ENCODE measurements at regions not wholly inside any gene's neighbourhood (a gene's known extent, or its start where the extent isn't known, plus 50 kb on each side); places are given as distances from the start of the nearest gene placed in this dataset.
"Not testable (repeated sequence)": the region's sequence is repeated elsewhere in the genome, so short reads cannot be mapped to it uniquely, and the experiment has no call there.

- CTCF ChIA-PET, result interaction anchor here (1.2 to 3.4 kb wide), 3 partner anchors 11 to 56 kb away, joined by 3 to 21 read pairs (median 5); no protein-coding TSS in a partner anchor
- POLR2A ChIA-PET, result interaction anchor here (0.6 to 2.9 kb wide), 10 partner anchors 9 to 422 kb away, joined by 3 to 30 read pairs (median 8); partner anchors contain the start of gene SLC39A10
- H3K4me3 ChIP-seq (ENCODE audit: low read depth, low read length), result no peak overlapping the region
- DNase-seq (ENCODE audit: low read depth, low spot score), result no peak
- TF ChIP-seq CTCF (IDR thresholded peaks at IDR 0.05; ENCODE audit: insufficient read depth, low read length, missing control alignments), result no peak
Measured at GRCh38 chr2:195534971-195535370, 122.1 kb upstream of the SLC39A10 start.

- peak; percentile 13 for TF ChIP-seq CTCF (IDR thresholded peaks at IDR 0.05; ENCODE audit: insufficient read depth, low read length, missing control alignments)
- DNase-seq (ENCODE audit: low read depth, low spot score), result peak; percentile 89
- ChIA-PET CTCF (interaction anchor here (0.7 to 3.4 kb wide), 5 partner anchors 12 to 215 kb away, joined by 3 to 21 read pairs (median 5); no protein-coding TSS in a partner anchor), POLR2A (interaction anchor here (0.5 to 2.9 kb wide), 11 partner anchors 10 to 423 kb away, joined by 3 to 30 read pairs (median 6); partner anchors contain the start of gene SLC39A10)
- H3K4me3 ChIP-seq (ENCODE audit: low read depth, low read length), result peak overlapping the region; percentile 32
Measured at GRCh38 chr2:195533771-195534642, 123.0 kb upstream of the SLC39A10 start.

- TF ChIP-seq CTCF (IDR thresholded peaks at IDR 0.05; ENCODE audit: insufficient read depth, low read length, missing control alignments), result no peak
- peak overlapping the region; percentile 51 for H3K4me3 ChIP-seq (ENCODE audit: low read depth, low read length)
- POLR2A ChIA-PET, result interaction anchor here (0.5 to 2.9 kb wide), 6 partner anchors 12 to 202 kb away, joined by 3 to 30 read pairs (median 13); partner anchors contain the start of gene SLC39A10
- CTCF ChIA-PET, result interaction anchor here (1.8 to 3.4 kb wide), 3 partner anchors 14 to 214 kb away, joined by 3 to 21 read pairs (median 8); no protein-coding TSS in a partner anchor
- DNase-seq (ENCODE audit: low read depth, low spot score), result no peak
Measured at GRCh38 chr2:195532628-195533271, 124.3 kb upstream of the SLC39A10 start.

- no peak for DNase-seq (ENCODE audit: low read depth, low spot score)
- TF ChIP-seq CTCF (IDR thresholded peaks at IDR 0.05; ENCODE audit: insufficient read depth, low read length, missing control alignments), result no peak
- ChIA-PET CTCF (interaction anchor here (0.8 kb wide), 1 partner anchor 127 kb away, joined by 3 read pairs; no protein-coding TSS in a partner anchor), POLR2A (interaction anchor here (2.6 to 2.9 kb wide), 2 partner anchors 11 to 125 kb away, joined by 14 to 30 read pairs; partner anchors contain the start of gene SLC39A10)
- H3K4me3 ChIP-seq (ENCODE audit: low read depth, low read length), result no peak overlapping the region
Measured at GRCh38 chr2:195532255-195532627, 124.8 kb upstream of the SLC39A10 start.

- no peak overlapping the region for H3K4me3 ChIP-seq (ENCODE audit: low read depth, low read length)
- CTCF ChIA-PET, result interaction anchor here (0.8 kb wide), 1 partner anchor 128 kb away, joined by 3 read pairs; no protein-coding TSS in a partner anchor
- POLR2A ChIA-PET, result no interaction called here
- DNase-seq (ENCODE audit: low read depth, low spot score), result no peak
- TF ChIP-seq CTCF (IDR thresholded peaks at IDR 0.05; ENCODE audit: insufficient read depth, low read length, missing control alignments), result no peak
Measured at GRCh38 chr2:195531754-195532153, 125.3 kb upstream of the SLC39A10 start.

- DNase-seq (ENCODE audit: low read depth, low spot score); H3K4me3 ChIP-seq (ENCODE audit: low read depth, low read length); POLR2A ChIA-PET: not testable (repeated sequence)
- CTCF ChIA-PET, result interaction anchor here (0.9 kb wide), 1 partner anchor 137 kb away, joined by 3 read pairs; no protein-coding TSS in a partner anchor
Measured at GRCh38 chr2:195523242-195523641, 133.8 kb upstream of the SLC39A10 start.

Measured in AG04449 (cell line).